Right lobe of liver (tissue), 4 donors: ENCODE measurements at regions not wholly inside any gene's neighbourhood (a gene's known extent, or its start where the extent isn't known, plus 50 kb on each side); places are given as distances from the start of the nearest gene placed in this dataset.

Source experiments
- POLR2A ChIP-seq: fragments of 450-650 bp; IDR thresholded peaks from one replicate; pipeline ENCODE4 v1.6.1; 2017; ENCODE audit warnings: antibody characterized with exemption, mild to moderate bottlenecking
- TF ChIP-seq, protein P1 (sequence below), 4 donors: fragments of 200-600 bp in 3 of 4; fragments of 450-650 bp in 1 of 4; IDR thresholded peaks; one replicate each; pipeline versions ENCODE4 v1.5.1 to v1.8.0; 2016 to 2022; ENCODE audit warnings: antibody characterized with exemption in 4 of 4, mild to moderate bottlenecking in 2 of 4
- donor health status: DM: no; HTN: no; CAD: no.
- donor health status: DM: no; HTN: no; CAD: no.
- donor health status: DM: no; HTN: yes; CAD: no.

DNA sequence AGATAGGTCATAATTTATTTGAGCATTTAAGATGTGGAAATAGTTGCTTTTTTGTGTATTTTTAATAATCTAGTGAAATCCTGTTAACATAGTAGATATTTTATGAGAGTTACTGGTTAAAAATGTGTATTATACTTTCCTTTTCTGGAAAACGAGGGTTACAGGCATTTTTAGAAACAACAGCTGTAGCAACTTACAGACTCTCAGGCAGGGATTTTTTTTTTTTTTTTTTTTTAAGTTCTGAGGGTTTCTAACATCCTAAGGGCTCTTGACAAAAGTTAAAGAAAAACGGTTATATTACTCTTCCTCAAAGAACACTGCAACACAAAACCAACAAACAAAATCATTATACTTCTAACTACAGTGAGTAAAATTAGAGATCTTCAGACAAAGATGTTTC is 205.9 kb downstream of the ACKR3 start:
- TF ChIP-seq, protein P1, sequence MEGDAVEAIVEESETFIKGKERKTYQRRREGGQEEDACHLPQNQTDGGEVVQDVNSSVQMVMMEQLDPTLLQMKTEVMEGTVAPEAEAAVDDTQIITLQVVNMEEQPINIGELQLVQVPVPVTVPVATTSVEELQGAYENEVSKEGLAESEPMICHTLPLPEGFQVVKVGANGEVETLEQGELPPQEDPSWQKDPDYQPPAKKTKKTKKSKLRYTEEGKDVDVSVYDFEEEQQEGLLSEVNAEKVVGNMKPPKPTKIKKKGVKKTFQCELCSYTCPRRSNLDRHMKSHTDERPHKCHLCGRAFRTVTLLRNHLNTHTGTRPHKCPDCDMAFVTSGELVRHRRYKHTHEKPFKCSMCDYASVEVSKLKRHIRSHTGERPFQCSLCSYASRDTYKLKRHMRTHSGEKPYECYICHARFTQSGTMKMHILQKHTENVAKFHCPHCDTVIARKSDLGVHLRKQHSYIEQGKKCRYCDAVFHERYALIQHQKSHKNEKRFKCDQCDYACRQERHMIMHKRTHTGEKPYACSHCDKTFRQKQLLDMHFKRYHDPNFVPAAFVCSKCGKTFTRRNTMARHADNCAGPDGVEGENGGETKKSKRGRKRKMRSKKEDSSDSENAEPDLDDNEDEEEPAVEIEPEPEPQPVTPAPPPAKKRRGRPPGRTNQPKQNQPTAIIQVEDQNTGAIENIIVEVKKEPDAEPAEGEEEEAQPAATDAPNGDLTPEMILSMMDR (IDR thresholded peaks at IDR 0.05), result no peak
- TF ChIP-seq POLR2A, result no peak
